ENCODE measurements at regions not wholly inside any gene's neighbourhood (a gene's known extent, or its start where the extent isn't known, plus 50 kb on each side); places are given as distances from the start of the nearest gene placed in this dataset.

DNA sequence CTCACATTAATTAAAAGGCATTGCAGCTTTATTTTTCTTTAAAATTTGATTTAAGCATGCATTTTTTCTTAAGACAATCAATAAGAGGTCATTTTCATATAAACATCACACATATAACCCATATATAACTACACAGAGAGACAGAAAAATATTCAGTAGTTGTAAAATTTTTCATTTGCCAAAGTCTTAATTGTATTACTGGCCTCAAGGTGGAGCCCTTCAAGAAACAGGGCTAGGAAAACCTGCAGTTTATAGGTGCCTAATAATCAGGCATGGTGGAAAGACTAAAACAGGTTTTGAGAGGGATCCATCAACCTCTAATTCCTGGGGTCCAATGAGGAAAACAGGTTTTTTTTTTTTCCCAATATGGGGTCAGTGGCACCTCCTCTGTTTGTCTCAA lies 71.3 kb upstream of the ZNF804A start:
- Histone ChIP-seq H3K4me2 (ENCODE audit: insufficient read depth, low read length) (no peak overlapping the region), H3K4me1 (ENCODE audit: control insufficient read depth, extremely low read depth, insufficient read depth, low read length) (no peaks in the 10 kb centered on the region), H3K9ac (replicated peaks; ENCODE audit: extremely low read depth, insufficient read depth, low read length) (no peak overlapping the region), H3K9me1 (replicated peaks; ENCODE audit: control insufficient read depth, extremely low read depth, insufficient read depth, low read length) (no peaks in the 10 kb centered on the region), H3K36me3 (ENCODE audit: control insufficient read depth in 2 of 2, extremely low read depth in 1 of 2, insufficient read depth in 2 of 2, low read length in 2 of 2) (no peaks in the 10 kb centered on the region), H3K27ac (ENCODE audit: insufficient read depth, low read depth, low read length) (no peak overlapping the region), H2AFZ (ENCODE audit: low read depth, low read length) (no peak overlapping the region), H3K4me3 (replicated peaks in 1 of 3; ENCODE audit: insufficient read depth in 1 of 3, low read depth in 1 of 3, low read length in 3 of 3) (no peak overlapping the region), H4K20me1 (replicated peaks; ENCODE audit: control insufficient read depth, extremely low read depth, insufficient read depth, low read length) (no peaks in the 10 kb centered on the region), H3K9me3 (replicated peaks; ENCODE audit: control insufficient read depth, insufficient read depth, low read length) (peaks cover 6% of the 10 kb centered on the region), H3K27me3 (ENCODE audit: control insufficient read depth in 2 of 2, insufficient read depth in 2 of 2, low read length in 2 of 2) (no peaks in the 10 kb centered on the region), H3K79me2 (ENCODE audit: control insufficient read depth, insufficient read depth, low read length) (no peaks in the 10 kb centered on the region)
- TF ChIP-seq GATA2 (IDR thresholded peaks at IDR 0.05; ENCODE audit: insufficient read depth, insufficient read length, low read depth, low read length) (no peak), JUN (IDR thresholded peaks at IDR 0.05; ENCODE audit: borderline replicate concordance, insufficient read depth, insufficient read length, low read depth) (no peak), MYC (IDR thresholded peaks at IDR 0.05; ENCODE audit: low read depth, low read length) (no peak), EZH2 (IDR thresholded peaks at IDR 0.05; ENCODE audit: borderline replicate concordance, low read depth, low read length, severe bottlenecking) (no peak), FOS (IDR thresholded peaks at IDR 0.05; ENCODE audit: borderline replicate concordance, insufficient read depth, low read length) (no peak), POLR2AphosphoS5 (IDR thresholded peaks at IDR 0.05; ENCODE audit: insufficient read depth, low read depth, low read length) (no peak), POLR2A (IDR thresholded peaks at IDR 0.05; ENCODE audit: low read depth, low read length) (no peak)
- TF ChIP-seq, protein P1, sequence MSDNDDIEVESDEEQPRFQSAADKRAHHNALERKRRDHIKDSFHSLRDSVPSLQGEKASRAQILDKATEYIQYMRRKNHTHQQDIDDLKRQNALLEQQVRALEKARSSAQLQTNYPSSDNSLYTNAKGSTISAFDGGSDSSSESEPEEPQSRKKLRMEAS (IDR thresholded peaks at IDR 0.05; ENCODE audit: insufficient read depth, insufficient read length), result no peak
- TF ChIP-seq, protein P2, sequence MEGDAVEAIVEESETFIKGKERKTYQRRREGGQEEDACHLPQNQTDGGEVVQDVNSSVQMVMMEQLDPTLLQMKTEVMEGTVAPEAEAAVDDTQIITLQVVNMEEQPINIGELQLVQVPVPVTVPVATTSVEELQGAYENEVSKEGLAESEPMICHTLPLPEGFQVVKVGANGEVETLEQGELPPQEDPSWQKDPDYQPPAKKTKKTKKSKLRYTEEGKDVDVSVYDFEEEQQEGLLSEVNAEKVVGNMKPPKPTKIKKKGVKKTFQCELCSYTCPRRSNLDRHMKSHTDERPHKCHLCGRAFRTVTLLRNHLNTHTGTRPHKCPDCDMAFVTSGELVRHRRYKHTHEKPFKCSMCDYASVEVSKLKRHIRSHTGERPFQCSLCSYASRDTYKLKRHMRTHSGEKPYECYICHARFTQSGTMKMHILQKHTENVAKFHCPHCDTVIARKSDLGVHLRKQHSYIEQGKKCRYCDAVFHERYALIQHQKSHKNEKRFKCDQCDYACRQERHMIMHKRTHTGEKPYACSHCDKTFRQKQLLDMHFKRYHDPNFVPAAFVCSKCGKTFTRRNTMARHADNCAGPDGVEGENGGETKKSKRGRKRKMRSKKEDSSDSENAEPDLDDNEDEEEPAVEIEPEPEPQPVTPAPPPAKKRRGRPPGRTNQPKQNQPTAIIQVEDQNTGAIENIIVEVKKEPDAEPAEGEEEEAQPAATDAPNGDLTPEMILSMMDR (IDR thresholded peaks at IDR 0.05; ENCODE audit: extremely low read depth in 1 of 2, insufficient read depth in 1 of 2, low read depth in 1 of 2, low read length in 2 of 2), result no peak
- no TSS peak for BruUV-seq (replicated peaks)
- DNase-seq (ENCODE audit: low read depth, low spot score) (no peak), FAIRE-seq (no peak)
- dilution Hi-C loops (cut with MboI; ENCODE audit: extremely low pct_ligation_motif_present, low sequenced_read_pairs), result no loop called here
- intact Hi-C loops (cut with micrococcal nuclease), result no loop called here
- ChIA-PET CTCF (no interaction called here), POLR2A (no interaction called here)

Data from endothelial cell of umbilical vein (primary cell).